ENCODE measurements at regions not wholly inside any gene's neighbourhood (a gene's known extent, or its start where the extent isn't known, plus 50 kb on each side); places are given as distances from the start of the nearest gene placed in this dataset.

GRCh38 chr1:186550832-186551231, 89.9 kb upstream of the PDC start:
- DNase-seq, result no peak

- DNase-seq, result no peak
These were observed 80.1 kb upstream of the PDC start for GRCh38 chr1:186541003-186541402.

GRCh38 chr1:186540521-186540920, 79.6 kb upstream of the PDC start:
- no peak for DNase-seq

GRCh38 chr1:186536273-186536890, 75.5 kb upstream of the PDC start:
- DNase-seq, result no peak

GRCh38 chr1:186535388-186536133, 74.6 kb upstream of the PDC start:
- no peak for DNase-seq

GRCh38 chr1:186534401-186534800, 73.5 kb upstream of the PDC start:
- no peak for DNase-seq

GRCh38 chr1:186532466-186532865, 71.6 kb upstream of the PDC start:
- no peak for DNase-seq

- DNase-seq, result no peak
These were observed 70.7 kb upstream of the PDC start for GRCh38 chr1:186531561-186532165.

GRCh38 chr1:186530109-186530508, 69.2 kb upstream of the PDC start:
- no peak for DNase-seq

- DNase-seq, result no peak
These were observed 59.1 kb upstream of the PDC start for GRCh38 chr1:186519982-186520381.

- DNase-seq, result no peak
These were observed 58.0 kb upstream of the PDC start for GRCh38 chr1:186518822-186519381.

- DNase-seq, result no peak
These were observed 57.5 kb upstream of the PDC start for GRCh38 chr1:186518395-186518794.

GRCh38 chr1:186514367-186514766, 53.5 kb upstream of the PDC start:
- no peak for DNase-seq

GRCh38 chr1:186513526-186513925, 52.6 kb upstream of the PDC start:
- no peak for DNase-seq

- no peak for DNase-seq
These were observed 52.0 kb upstream of the PDC start for GRCh38 chr1:186512698-186513457.

- DNase-seq, result no peak
These were observed 51.1 kb upstream of the PDC start for GRCh38 chr1:186511761-186512637.
